SK-N-MC (cell line): ENCODE measurements at regions not wholly inside any gene's neighbourhood (a gene's known extent, or its start where the extent isn't known, plus 50 kb on each side); places are given as distances from the start of the nearest gene placed in this dataset.

Experiments
- DNase-seq: peaks from one replicate; pipeline ENCODE4 v3.0.0-alpha.2; 2011; ENCODE audit warnings: low read depth, low spot score
- H3K27ac ChIP-seq: fragments of 200-600 bp; sonication (generic); 2 replicates; pipeline ENCODE4 v1.5.1; 2016; ENCODE audit warnings: mixed run types
- H3K36me3 ChIP-seq: fragments of 200-600 bp; sonication (generic); 2 replicates; pipeline ENCODE4 v1.6.1; 2017; ENCODE audit warnings: antibody characterized with exemption, low read length, mixed read lengths; ENCODE audit not compliant: insufficient read depth
- H3K4me3 ChIP-seq: fragments of 200-600 bp; sonication (generic); 2 replicates; pipeline ENCODE4 v1.5.1; 2016
- H3K9ac ChIP-seq: fragments of 200-600 bp; sonication (generic); 2 replicates; pipeline ENCODE4 v1.8.0; 2017; ENCODE audit warnings: mixed run types, mixed read lengths; ENCODE audit not compliant: insufficient read length
- H3K9me3 ChIP-seq: fragments of 200-600 bp; sonication (generic); 2 replicates; pipeline ENCODE4 v1.6.1; 2017; ENCODE audit warnings: low read depth, mild to moderate bottlenecking, antibody characterized with exemption, low read length, moderate library complexity, mixed read lengths
- EZH2 ChIP-seq: fragments of 200-600 bp; sonication (generic); IDR thresholded peaks from one replicate; pipeline ENCODE4 v1.6.1; 2017; ENCODE audit warnings: antibody characterized with exemption
- FOXP2 ChIP-seq: optimal IDR thresholded peaks from 2 replicates; pipeline ENCODE3; 2011; ENCODE audit warnings: mild to moderate bottlenecking, moderate library complexity; ENCODE audit not compliant: insufficient read depth; ENCODE audit errors: extremely low read length, control extremely low read depth
- POLR2AphosphoS5 ChIP-seq: IDR thresholded peaks from 2 replicates; pipeline ENCODE4 v1.6.1; 2012; ENCODE audit warnings: mild to moderate bottlenecking, low read depth, low read length, borderline replicate concordance

- Histone ChIP-seq H3K9me3 (no peaks in the 10 kb centered on the region), H3K36me3 (no peaks in the 10 kb centered on the region), H3K4me3 (no peak overlapping the region), H3K27ac (no peak overlapping the region), H3K9ac (no peak overlapping the region)
- no peak for DNase-seq
- no peak for TF ChIP-seq EZH2
- TF ChIP-seq POLR2AphosphoS5: no peak
- TF ChIP-seq FOXP2: no peak
Measured at GRCh38 chr20:7294816-7295360, 527.4 kb downstream of the BMP2 start.

- Histone ChIP-seq H3K4me3 (no peak overlapping the region), H3K9ac (no peak overlapping the region), H3K27ac (no peak overlapping the region), H3K9me3 (no peaks in the 10 kb centered on the region), H3K36me3 (no peaks in the 10 kb centered on the region)
- DNase-seq: no peak
- TF ChIP-seq FOXP2: no peak
- no peak for TF ChIP-seq EZH2
- no peak for TF ChIP-seq POLR2AphosphoS5
Measured at GRCh38 chr20:7301807-7302206, 534.3 kb downstream of the BMP2 start.

GRCh38 chr20:7302250-7302649, 534.8 kb downstream of the BMP2 start:
- TF ChIP-seq FOXP2: no peak
- no peak for TF ChIP-seq EZH2
- TF ChIP-seq POLR2AphosphoS5: no peak
- DNase-seq: no peak
- Histone ChIP-seq H3K4me3 (no peak overlapping the region), H3K9ac (no peak overlapping the region), H3K36me3 (no peaks in the 10 kb centered on the region), H3K27ac (no peak overlapping the region), H3K9me3 (no peaks in the 10 kb centered on the region)

DNA sequence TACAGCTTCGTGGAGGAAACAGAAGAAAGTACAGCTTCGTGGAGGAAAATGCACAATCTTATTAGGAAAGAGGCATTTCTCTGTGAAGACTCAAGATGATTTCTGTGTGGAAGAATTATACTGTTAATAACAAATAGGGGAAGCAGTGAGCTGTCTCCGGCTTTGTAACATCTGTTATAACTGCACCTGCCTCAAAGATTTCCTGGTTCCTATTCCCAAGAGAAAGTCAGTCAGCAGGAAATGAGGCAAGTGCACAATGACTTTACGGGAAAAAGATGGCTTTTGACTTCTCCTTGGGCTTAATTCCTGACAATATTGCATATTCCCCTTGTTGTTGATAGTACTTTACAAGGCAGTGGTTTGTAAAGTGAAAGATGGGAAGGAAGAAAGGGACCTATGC, 538.5 kb downstream of the BMP2 start:
- no peak overlapping the region for H3K27ac ChIP-seq

GRCh38 chr20:7308163-7308562, 540.7 kb downstream of the BMP2 start:
- no peak for DNase-seq
- no peaks in the 10 kb centered on the region for H3K9me3 ChIP-seq
- no peaks in the 10 kb centered on the region for H3K36me3 ChIP-seq
- H3K9ac ChIP-seq: no peak overlapping the region
- TF ChIP-seq POLR2AphosphoS5 (no peak), FOXP2 (no peak), EZH2 (no peak)
- H3K27ac ChIP-seq: no peak overlapping the region
- no peak overlapping the region for H3K4me3 ChIP-seq

More for the DNA sequence above, 538.5 kb downstream of the BMP2 start:
- TF ChIP-seq EZH2 (no peak), POLR2AphosphoS5 (no peak), FOXP2 (no peak)
- H3K9me3 ChIP-seq: no peaks in the 10 kb centered on the region
- no peak for DNase-seq
- no peak overlapping the region for H3K9ac ChIP-seq
- H3K4me3 ChIP-seq: no peak overlapping the region
- no peaks in the 10 kb centered on the region for H3K36me3 ChIP-seq

GRCh38 chr20:7313047-7313446, 545.6 kb downstream of the BMP2 start:
- H3K9ac ChIP-seq: no peak overlapping the region
- no peaks in the 10 kb centered on the region for H3K9me3 ChIP-seq
- H3K4me3 ChIP-seq: no peak overlapping the region
- TF ChIP-seq EZH2: no peak
- TF ChIP-seq POLR2AphosphoS5: no peak
- no peak for TF ChIP-seq FOXP2
- H3K36me3 ChIP-seq: no peaks in the 10 kb centered on the region
- no peak overlapping the region for H3K27ac ChIP-seq
- DNase-seq: no peak

- Histone ChIP-seq H3K9me3 (no peaks in the 10 kb centered on the region), H3K4me3 (no peak overlapping the region), H3K36me3 (no peaks in the 10 kb centered on the region), H3K27ac (no peak overlapping the region), H3K9ac (no peak overlapping the region)
- no peak for DNase-seq
- TF ChIP-seq EZH2 (no peak), POLR2AphosphoS5 (no peak), FOXP2 (no peak)
Measured at GRCh38 chr20:7323957-7324356, 556.5 kb downstream of the BMP2 start.

GRCh38 chr20:7327810-7328209, 560.3 kb downstream of the BMP2 start:
- Histone ChIP-seq H3K4me3 (no peak overlapping the region), H3K9me3 (no peaks in the 10 kb centered on the region), H3K36me3 (no peaks in the 10 kb centered on the region), H3K27ac (no peak overlapping the region), H3K9ac (no peak overlapping the region)
- TF ChIP-seq FOXP2 (no peak), POLR2AphosphoS5 (no peak), EZH2 (no peak)
- no peak for DNase-seq

GRCh38 chr20:7330850-7331249, 563.4 kb downstream of the BMP2 start:
- Histone ChIP-seq H3K27ac (no peak overlapping the region), H3K4me3 (no peak overlapping the region), H3K36me3 (no peaks in the 10 kb centered on the region), H3K9me3 (no peaks in the 10 kb centered on the region), H3K9ac (no peak overlapping the region)
- TF ChIP-seq FOXP2 (no peak), POLR2AphosphoS5 (no peak), EZH2 (no peak)
- DNase-seq: no peak
